ENCODE measurements at regions not wholly inside any gene's neighbourhood (a gene's known extent, or its start where the extent isn't known, plus 50 kb on each side); places are given as distances from the start of the nearest gene placed in this dataset.

- Histone ChIP-seq H4K20me1 (ENCODE audit: insufficient read depth, low read length) (no peaks in the 10 kb centered on the region), H3K9ac (ENCODE audit: low read length) (no peak overlapping the region), H3K4me1 (ENCODE audit: low read length) (no peaks in the 10 kb centered on the region), H2AFZ (ENCODE audit: low read length) (no peak overlapping the region), H3F3A (ENCODE audit: insufficient read depth, low read length) (no peaks in the 10 kb centered on the region), H3K9me2 (replicated peaks; ENCODE audit: insufficient read depth, low read length) (no peaks in the 10 kb centered on the region), H3K79me2 (ENCODE audit: low read length) (no peaks in the 10 kb centered on the region), H3K4me3 (ENCODE audit: low read length) (no peak overlapping the region), H3K36me3 (replicated peaks; ENCODE audit: insufficient read depth, low read length) (no peaks in the 10 kb centered on the region), H3K9me3 (replicated peaks; ENCODE audit: insufficient read depth, low read length) (no peaks in the 10 kb centered on the region), H3K27ac (ENCODE audit: low read length) (no peak overlapping the region), H3K27me3 (replicated peaks; ENCODE audit: insufficient read depth, low read length) (peaks cover 48% of the 10 kb centered on the region), H3K4me2 (ENCODE audit: low read depth, low read length) (no peak overlapping the region)
- TF ChIP-seq CTCF (IDR thresholded peaks at IDR 0.05; ENCODE audit: low read length), result no peak
- TF ChIP-seq EZH2 (optimal IDR thresholded peaks at IDR 0.05; ENCODE audit: low read depth, low read length), result no peak
- no peak for TF ChIP-seq EZH2phosphoT487 (IDR thresholded peaks at IDR 0.05; ENCODE audit: low read length)
- no peak for DNase-seq
Measured at GRCh38 chr16:86762095-86762494, 183.7 kb downstream of the FOXL1 start.

GRCh38 chr16:86763819-86764218 is 185.5 kb downstream of the FOXL1 start:
- no peak overlapping the region for H3K9ac ChIP-seq (ENCODE audit: low read length)
- H3K9me2 ChIP-seq (replicated peaks; ENCODE audit: insufficient read depth, low read length), result no peaks in the 10 kb centered on the region
- H3K4me1 ChIP-seq (ENCODE audit: low read length), result no peaks in the 10 kb centered on the region
- H3K27ac ChIP-seq (ENCODE audit: low read length), result no peak overlapping the region
- TF ChIP-seq CTCF (IDR thresholded peaks at IDR 0.05; ENCODE audit: low read length), result no peak
- TF ChIP-seq EZH2phosphoT487 (IDR thresholded peaks at IDR 0.05; ENCODE audit: low read length), result no peak
- no peak for TF ChIP-seq EZH2 (optimal IDR thresholded peaks at IDR 0.05; ENCODE audit: low read depth, low read length)
- DNase-seq, result no peak
- no peaks in the 10 kb centered on the region for H3K9me3 ChIP-seq (replicated peaks; ENCODE audit: insufficient read depth, low read length)
- H3F3A ChIP-seq (ENCODE audit: insufficient read depth, low read length), result no peaks in the 10 kb centered on the region
- H3K27me3 ChIP-seq (replicated peaks; ENCODE audit: insufficient read depth, low read length), result peaks cover 34% of the 10 kb centered on the region
- H2AFZ ChIP-seq (ENCODE audit: low read length), result no peak overlapping the region
- H4K20me1 ChIP-seq (ENCODE audit: insufficient read depth, low read length), result no peaks in the 10 kb centered on the region
- H3K79me2 ChIP-seq (ENCODE audit: low read length), result no peaks in the 10 kb centered on the region
- H3K4me3 ChIP-seq (ENCODE audit: low read length), result no peak overlapping the region
- no peaks in the 10 kb centered on the region for H3K36me3 ChIP-seq (replicated peaks; ENCODE audit: insufficient read depth, low read length)
- no peak overlapping the region for H3K4me2 ChIP-seq (ENCODE audit: low read depth, low read length)

GRCh38 chr16:86764551-86764950 is 186.2 kb downstream of the FOXL1 start:
- peaks cover 32% of the 10 kb centered on the region for H3K27me3 ChIP-seq (replicated peaks; ENCODE audit: insufficient read depth, low read length)
- H2AFZ ChIP-seq (ENCODE audit: low read length), result no peak overlapping the region
- TF ChIP-seq CTCF (IDR thresholded peaks at IDR 0.05; ENCODE audit: low read length) (no peak), EZH2phosphoT487 (IDR thresholded peaks at IDR 0.05; ENCODE audit: low read length) (no peak), EZH2 (optimal IDR thresholded peaks at IDR 0.05; ENCODE audit: low read depth, low read length) (no peak)
- no peak overlapping the region for H3K9ac ChIP-seq (ENCODE audit: low read length)
- no peaks in the 10 kb centered on the region for H3K9me3 ChIP-seq (replicated peaks; ENCODE audit: insufficient read depth, low read length)
- H3K27ac ChIP-seq (ENCODE audit: low read length), result no peak overlapping the region
- no peaks in the 10 kb centered on the region for H3K36me3 ChIP-seq (replicated peaks; ENCODE audit: insufficient read depth, low read length)
- no peak overlapping the region for H3K4me2 ChIP-seq (ENCODE audit: low read depth, low read length)
- no peak overlapping the region for H3K4me3 ChIP-seq (ENCODE audit: low read length)
- no peaks in the 10 kb centered on the region for H3K4me1 ChIP-seq (ENCODE audit: low read length)
- no peaks in the 10 kb centered on the region for H3F3A ChIP-seq (ENCODE audit: insufficient read depth, low read length)
- no peaks in the 10 kb centered on the region for H3K79me2 ChIP-seq (ENCODE audit: low read length)
- DNase-seq, result no peak
- no peaks in the 10 kb centered on the region for H3K9me2 ChIP-seq (replicated peaks; ENCODE audit: insufficient read depth, low read length)
- H4K20me1 ChIP-seq (ENCODE audit: insufficient read depth, low read length), result no peaks in the 10 kb centered on the region
